Activated CD8-positive, alpha-beta memory T cell treated with anti-CD3 and anti-CD28 coated beads for 36 hours (primary cell): ENCODE measurements at regions not wholly inside any gene's neighbourhood (a gene's known extent, or its start where the extent isn't known, plus 50 kb on each side); places are given as distances from the start of the nearest gene placed in this dataset.

ENCODE experiments used
- CTCF ChIA-PET: fragments of 350-600 bp; sonication (Branson Sonifier 250); formaldehyde crosslinking; loops from one replicate; lab custom pipeline; 2021; ENCODE audit warnings: antibody characterized with exemption; lab: Charles Lee
- POLR2A ChIA-PET: fragments of 350-600 bp; sonication (Branson Sonifier 250); formaldehyde crosslinking; loops from one replicate; lab custom pipeline; 2021; ENCODE audit warnings: antibody characterized with exemption; lab: Charles Lee

DNA sequence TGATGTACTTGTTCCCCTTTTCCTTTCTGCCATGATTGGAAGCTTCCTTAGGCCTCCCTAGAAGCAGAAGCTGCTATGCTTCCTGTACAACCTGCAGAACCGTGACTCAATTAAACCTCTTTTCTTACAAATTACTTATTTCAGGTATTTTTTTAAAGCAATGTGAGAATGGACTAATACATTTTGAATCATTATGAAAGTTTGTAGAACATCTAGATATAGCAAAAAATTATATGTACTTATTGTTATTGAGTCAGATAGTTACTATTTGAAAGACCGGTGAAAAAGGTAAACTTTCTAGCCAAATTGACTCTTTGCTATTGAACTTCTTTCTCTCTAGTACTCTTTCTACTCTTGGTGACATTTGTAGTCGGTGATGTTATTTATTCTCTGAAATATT, 777.3 kb upstream of the GALNTL6 start:
- ChIA-PET POLR2A (no interaction called here), CTCF (no interaction called here)

DNA sequence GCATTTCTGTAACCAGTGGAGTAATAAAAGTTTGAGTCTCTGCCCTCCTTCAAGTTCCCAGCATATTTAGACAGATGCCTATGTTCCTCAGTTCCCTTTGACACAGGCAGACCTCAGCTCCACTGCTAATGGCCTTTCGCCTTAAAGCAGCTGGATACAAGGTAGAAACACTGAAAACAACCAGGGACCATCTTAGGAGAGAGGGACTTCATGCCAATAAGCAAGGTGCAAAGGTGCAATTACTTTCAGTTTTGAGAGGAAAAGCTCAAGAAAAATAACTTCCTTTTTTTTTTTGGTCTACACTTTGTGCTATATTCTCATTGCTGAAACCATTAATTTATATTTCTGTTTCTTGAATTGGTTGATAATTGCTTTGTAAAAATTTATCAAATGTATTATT, 781.9 kb upstream of the GALNTL6 start:
- POLR2A ChIA-PET: no interaction called here
- CTCF ChIA-PET: no interaction called here

DNA sequence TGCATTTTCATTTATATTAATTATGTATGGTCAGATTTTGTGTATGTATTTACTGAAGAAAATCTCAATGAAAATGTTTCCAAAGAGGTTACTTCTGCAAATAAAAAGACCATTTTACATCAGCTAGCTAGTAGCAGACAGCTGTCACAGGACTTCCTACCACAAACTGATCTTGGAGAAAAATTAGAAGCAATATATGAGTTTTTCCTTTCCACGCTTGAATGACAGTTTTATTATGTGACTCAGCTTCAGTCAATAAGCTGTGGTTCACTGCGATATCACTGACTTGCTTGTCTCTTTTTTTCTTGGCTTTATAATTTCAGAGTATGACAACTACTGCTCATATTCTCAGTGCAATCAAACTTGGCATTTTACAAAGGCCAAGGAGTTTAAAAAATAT, 787.4 kb upstream of the GALNTL6 start:
- ChIA-PET POLR2A (no interaction called here), CTCF (no interaction called here)

DNA sequence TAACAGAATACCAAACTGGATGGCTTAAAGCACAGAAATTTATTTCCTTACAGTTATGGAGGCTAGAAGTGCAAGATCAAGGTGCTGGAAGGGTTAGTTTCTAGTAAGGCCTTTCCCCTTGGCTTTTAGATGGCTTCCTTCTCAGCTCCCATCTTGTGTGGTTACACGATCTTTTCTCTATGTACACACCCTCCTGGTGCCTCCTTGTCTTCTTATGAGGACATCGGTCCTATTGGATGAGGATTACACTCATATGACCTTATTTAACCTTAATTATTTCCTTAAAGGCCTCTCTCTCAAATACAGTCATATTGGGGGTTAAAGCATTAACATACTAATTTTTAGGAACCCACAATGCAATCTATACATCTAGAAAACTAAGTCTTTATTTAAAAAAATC, 787.9 kb upstream of the GALNTL6 start:
- ChIA-PET POLR2A (no interaction called here), CTCF (no interaction called here)

DNA sequence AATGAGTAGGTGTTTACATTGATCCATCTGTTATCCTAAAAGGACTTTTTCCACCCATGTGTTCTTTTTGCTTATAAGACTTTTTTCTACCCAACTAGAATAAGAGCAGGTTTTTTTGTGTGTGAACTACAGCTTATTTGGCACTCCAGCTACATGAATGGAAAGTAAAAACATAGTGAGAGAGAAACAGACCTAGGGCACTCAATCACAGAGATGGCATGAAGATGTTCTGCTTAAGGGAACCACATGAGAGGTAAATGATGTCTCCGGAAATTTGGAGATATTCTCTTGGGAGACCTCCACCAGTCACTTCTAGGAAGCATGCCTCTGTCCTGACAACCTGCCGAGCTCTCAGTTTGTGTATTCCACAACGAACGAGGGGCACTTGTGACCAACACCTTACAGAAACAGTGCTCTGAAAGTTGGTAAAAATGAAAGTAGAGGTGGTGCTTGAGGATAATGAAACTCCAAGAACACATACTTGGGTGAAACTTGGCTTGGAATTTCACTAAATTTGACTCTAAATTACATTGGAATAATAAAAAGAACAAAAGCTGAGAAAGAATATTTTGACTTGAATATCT, 788.4 kb upstream of the GALNTL6 start:
- CTCF ChIA-PET: no interaction called here
- POLR2A ChIA-PET: no interaction called here

DNA sequence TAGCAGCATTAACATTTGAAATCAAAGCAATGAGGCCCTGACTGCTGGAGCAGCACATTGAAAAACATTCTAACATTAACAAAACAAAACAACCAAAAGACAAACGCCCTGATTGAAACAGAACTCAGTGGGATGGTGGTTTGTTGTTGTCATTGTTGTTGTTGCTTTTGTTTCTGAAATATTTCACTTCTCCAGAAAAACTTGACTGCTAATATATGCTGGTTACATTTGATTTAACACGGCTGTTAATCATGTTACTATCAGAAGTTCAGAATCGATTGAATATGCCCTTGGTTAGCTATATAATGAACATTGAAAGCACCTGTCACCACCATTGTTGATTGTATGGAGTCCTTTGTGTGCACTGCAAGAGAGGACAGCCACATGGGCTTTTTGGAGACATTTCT, 790.4 kb upstream of the GALNTL6 start:
- ChIA-PET CTCF (no interaction called here), POLR2A (no interaction called here)

DNA sequence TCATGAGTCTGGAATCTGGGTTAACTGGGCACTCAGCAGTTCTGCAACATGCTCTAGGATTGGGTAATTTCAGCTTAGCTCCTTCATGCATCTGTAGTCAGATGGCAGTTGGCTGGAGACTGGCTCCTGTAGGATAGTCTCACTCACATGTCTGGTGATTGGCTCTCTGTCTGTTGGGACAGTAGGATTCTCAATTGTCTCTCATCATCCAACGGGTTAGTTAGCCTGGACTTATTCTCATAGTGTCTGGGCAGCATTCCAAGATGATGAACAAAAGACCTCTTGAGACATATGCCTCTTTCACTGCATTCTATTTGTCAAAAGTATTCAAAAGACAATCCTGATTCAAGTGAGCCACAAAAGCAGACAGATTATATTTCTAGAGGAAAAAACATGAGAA, 795.6 kb upstream of the GALNTL6 start:
- ChIA-PET CTCF (no interaction called here), POLR2A (no interaction called here)

DNA sequence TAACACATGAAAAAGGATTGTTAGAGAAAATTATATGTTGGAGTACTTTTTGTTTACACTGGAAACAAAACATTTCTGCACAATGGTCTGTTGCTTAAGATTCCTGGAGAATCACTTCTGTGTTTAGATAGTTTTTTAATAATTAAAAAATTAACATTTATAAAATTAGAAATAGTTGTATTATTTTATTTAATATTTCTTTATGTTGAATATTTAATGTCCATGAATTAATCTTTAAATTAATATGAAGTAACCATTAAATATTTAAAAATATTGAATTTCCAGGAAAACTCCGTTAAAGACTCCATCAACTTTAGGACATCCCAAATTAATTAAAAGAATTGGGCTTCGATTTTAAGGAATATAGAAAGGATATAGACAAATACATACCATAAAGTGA, 797.1 kb upstream of the GALNTL6 start:
- ChIA-PET POLR2A (no interaction called here), CTCF (no interaction called here)

DNA sequence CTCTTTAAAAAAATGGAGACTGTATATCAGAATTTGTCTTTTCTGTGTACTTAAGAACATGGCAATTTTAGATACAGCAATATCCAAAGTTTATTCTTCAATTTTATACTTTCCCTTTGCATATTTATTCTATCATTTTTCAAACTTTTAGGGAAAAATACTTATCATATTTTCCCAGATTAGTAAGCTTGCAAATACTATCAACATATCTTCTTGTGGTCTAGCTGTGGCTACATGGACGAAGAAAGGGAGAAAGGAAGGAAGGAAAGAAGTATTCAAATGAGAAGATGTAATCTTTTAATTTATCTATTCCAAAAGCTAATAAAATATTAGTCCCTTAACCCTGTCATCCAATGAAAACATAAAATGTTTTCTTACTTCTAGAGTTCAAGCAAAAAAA, 797.8 kb upstream of the GALNTL6 start:
- POLR2A ChIA-PET: no interaction called here
- CTCF ChIA-PET: no interaction called here

DNA sequence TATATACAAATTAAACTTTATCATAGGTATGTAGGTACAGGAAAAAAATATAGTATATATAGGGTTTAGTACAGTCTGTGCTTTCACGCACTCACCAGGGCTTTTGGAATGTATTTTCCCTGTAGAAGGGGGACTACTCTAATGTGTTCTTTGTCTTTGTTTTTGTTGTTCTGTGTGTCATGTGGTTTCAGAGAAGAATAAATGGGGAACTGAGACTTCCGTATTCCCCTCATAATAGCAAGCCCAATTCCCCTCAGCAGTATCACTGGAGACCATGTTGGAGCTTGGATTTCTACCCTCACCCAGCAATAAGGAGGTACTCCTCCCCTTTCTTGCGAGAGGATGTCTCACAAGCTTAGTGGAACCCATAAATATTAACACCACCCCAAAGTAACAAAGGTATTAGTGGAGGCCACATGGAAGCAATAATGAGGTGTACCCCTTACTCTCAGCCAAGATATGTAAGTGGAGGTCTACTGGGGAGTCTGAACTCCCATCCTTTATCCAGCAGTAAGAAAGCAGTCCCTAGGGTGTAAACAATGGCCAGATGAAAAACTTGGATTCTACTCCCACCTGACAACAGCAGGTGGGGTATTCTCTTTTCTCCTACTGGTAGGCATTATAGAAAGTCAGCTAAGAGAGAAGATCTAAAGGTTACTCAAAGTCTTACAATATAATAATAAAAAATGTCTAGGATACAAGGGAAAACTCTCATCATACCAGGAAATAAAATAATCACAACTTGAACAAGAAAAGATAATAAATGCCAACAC, 805.4 kb upstream of the GALNTL6 start:
- CTCF ChIA-PET: no interaction called here
- POLR2A ChIA-PET: no interaction called here

DNA sequence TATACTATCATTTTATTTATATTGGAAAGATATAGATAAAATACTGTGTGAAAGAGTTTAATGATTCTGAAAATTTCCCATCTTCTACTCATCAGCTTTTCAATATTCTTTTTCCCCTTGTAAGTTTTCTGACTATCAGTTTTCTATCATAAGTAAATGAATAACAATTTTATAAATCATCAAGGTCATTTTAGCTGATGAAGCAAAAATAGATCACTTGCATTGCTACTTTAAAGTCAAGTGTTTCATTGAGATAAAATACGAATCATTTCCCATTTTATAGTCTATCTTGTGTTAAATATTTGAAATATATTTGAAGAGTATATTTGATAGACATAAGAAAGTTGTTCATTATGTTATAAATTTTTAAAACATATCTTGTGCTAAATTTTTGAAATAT, 811.0 kb upstream of the GALNTL6 start:
- CTCF ChIA-PET: no interaction called here
- POLR2A ChIA-PET: no interaction called here

DNA sequence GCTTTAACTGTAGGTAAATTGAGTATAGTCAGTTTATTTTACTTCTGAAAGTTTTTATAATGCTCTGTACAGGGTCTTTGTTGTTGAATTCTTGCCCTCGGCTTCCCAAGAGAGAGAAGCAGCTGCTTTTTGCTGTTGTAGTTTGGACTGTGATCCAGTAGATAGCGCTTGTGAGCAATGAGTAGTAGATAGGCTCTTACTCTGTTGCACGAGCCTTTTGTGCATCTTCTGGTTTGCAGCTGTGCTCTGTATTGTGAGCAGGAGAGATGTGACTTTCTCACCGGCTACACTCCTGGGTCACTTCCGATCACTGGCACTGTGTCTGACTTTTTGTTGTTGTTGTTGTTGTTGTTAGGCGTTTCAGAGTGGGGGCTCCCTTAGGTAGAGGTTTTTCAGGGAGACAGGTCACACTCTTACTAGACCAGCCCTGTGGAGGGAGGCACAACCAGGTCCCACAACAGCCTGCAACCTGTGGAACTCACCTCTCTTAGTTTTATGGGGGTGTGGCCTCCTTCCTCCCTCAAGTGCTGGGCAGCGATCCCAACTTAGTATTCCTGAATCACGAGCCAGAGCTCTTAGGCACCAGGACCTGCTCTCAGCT, 822.1 kb upstream of the GALNTL6 start:
- ChIA-PET CTCF (no interaction called here), POLR2A (no interaction called here)

DNA sequence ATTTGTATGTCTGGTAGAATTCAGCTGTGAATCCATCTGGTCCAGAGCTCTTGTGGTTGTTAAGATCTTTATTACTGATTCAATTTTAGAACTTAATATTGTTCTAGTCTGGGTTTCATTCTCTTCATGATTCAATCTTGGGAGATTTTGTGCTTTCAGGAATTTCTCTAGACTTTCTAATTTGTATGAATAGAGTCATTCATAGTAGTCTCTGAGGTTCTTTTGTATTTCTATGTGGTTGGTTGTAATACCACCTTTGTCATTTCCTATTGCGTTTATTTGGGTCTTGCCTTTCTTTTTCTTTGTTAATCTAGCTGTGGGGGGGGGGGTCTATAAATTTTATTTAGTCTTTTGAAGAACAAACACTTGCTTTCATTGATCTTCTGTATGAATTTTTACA, 824.8 kb upstream of the GALNTL6 start:
- POLR2A ChIA-PET: no interaction called here
- CTCF ChIA-PET: no interaction called here

DNA sequence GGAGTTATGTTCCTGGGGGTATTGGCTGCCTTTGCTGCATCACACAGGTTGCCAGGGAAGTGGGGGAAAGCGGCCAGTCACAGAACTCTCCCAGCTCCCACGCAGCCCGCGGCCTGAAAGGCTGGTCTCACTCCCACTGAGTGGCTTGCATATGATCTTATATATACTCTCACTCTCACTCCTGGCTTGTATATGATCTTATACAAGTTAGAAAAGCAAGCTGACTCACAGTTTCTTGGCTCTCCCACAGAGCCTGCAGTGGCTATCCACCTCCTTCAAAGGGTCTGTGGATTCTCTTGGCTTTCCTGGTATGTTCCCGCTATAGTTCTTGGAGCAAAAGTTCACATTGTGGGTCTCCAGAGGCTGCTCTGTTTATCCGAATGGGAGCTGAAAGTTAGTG, 833.5 kb upstream of the GALNTL6 start:
- POLR2A ChIA-PET: no interaction called here
- CTCF ChIA-PET: no interaction called here

DNA sequence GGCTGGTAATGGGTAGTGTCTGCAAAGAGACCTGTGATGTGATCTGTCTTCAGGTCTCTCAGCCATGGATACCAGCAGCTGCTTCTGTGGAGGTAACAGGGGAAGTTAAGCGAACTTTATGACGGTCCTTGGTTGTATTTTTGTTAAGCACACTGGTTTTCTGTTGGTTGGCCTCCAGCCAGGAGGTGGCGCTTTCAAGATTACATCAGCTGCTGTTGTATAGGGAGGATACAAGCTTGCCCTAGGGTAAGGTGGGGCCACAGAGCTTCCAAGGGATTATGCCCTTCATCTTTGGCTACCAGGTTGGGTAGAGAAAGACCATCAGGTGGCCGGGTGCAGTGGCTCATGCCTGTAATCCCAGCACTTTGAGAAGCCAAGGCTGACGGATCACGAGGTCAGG, 834.2 kb upstream of the GALNTL6 start:
- ChIA-PET POLR2A (no interaction called here), CTCF (no interaction called here)

DNA sequence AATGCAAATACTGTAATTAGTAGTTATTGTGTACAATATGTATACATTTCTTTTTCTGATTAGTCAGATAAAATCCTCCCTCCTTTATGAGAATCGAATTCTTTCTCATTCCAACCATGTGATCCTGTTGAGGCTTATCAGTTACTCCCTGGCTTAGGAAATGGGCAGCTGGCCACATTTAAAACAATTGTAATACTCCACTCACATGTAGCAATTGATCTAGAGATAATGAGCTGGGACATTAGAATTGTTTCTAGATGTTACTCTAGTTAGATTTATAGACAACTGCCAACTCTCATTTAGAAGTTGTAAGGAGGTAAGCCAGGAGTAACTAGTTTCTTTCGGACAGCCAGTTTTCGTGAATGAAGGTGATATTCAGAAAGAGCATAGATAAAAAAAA, 859.3 kb upstream of the AADAT start:
- ChIA-PET CTCF (no interaction called here), POLR2A (no interaction called here)

DNA sequence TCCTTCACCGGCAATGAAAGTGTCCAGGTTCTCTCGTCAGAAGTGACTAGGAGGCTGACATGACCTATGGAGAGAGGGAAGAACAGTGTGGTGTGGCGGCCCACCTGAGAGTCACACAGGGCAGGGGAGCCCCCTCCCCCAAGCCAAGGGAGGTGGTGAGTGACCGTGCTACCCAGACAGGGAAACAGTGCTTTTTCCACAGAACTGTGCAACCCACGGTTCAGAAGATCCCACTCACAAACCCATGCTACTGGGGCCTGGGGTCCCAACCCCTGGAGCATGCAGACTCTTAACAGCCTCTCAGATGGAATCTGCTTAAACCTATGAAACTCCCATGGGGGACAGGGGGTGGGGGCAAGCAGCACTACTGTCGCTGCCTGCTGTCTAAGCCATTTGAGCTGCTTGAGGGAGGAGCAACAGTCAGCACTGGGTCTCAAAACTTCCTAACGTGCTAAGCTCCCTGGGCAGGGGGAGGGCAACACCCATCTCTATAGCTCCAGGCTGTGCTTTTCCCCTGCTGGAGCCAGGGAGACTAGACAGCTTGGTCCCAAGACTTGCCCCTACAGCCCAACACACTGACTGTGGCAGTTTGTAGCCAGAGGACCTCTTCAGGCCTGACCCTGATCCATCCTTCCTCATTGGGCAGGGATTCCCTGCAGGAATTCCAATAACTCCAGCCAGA, 850.4 kb upstream of the AADAT start:
- ChIA-PET CTCF (no interaction called here), POLR2A (no interaction called here)

DNA sequence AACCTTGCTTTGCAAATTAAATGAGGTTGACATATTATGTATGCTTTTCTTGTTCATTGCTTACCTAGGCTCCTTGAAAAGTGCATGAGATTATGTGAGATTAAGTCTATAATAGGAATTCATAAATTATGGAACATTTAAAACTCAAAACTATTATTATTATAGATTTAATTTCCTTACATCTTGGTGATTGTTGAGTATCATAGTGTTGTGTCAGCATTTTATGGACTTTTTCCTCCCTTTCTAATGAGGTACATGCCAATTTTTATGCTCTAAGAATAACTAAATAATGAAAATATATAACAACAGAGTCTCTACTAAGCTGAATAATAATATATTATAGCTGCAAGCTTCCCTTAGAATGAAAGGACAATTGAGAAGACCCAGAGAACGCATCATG, 848.8 kb upstream of the AADAT start:
- CTCF ChIA-PET: no interaction called here
- POLR2A ChIA-PET: no interaction called here

DNA sequence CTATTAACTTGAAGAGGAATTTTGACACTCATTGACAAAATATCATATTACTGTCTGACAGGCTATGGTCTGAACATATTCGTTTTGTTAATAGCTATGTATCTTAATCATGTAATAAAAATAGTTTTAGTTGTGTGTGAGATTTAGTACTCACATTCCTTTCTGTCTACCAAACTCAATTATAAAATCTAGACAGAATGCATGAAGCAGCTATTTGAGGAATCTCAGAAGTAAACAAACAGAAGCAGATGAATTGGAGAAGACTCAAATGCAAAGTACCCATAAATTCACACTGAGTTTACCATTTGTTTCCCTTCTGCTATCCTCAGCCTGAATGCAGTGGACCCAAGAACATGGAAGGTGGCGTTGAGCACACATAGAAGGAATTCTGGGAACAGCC, 841.6 kb upstream of the AADAT start:
- POLR2A ChIA-PET: no interaction called here
- CTCF ChIA-PET: no interaction called here

DNA sequence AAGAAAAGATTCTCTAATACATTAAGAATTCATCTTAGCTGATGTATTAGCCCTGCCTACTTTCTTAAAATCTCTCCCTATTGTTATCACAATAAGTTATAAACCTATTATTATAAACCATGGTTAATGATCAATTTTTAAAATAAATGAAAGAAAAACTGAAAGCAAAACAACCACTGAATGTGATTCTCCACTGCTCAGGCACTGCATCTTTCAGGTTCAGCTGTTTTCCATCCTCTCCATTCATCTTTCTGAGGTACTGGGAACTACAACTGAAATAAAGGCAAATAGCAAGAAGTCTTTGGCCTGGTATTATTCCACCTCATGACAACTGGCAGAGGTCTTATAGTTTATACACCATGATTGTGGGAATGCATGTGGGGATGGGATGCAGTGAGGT, 798.9 kb upstream of the AADAT start:
- CTCF ChIA-PET: no interaction called here
- POLR2A ChIA-PET: no interaction called here

DNA sequence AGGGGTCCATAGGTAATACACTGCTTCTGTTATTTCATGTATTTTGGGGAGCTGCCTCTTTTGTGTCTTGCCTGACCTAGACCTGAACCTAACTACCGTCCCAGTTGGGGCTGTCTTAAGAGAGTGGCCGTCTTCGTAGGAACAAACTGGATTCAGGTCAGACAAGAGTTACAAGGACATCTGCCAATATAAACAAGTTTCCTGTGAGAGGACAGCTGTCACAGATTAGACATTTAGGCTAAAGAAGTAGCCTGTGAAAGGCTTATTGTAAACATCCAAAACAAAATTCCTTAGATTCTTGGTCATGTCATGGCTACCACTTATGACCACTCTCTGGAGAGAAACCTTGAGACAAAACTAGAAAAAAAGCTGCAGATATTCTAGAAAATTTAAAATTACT, 797.6 kb upstream of the AADAT start:
- CTCF ChIA-PET: no interaction called here

More for the DNA sequence above, 797.6 kb upstream of the AADAT start:
- POLR2A ChIA-PET: no interaction called here
